H1 (cell line): ENCODE measurements at regions not wholly inside any gene's neighbourhood (a gene's known extent, or its start where the extent isn't known, plus 50 kb on each side); places are given as distances from the start of the nearest gene placed in this dataset.

ENCODE experiments used
- CTCF ChIA-PET: fragments of 300-600 bp; sonication (Branson Sonifier 250); formaldehyde crosslinking; loops from one replicate; lab custom pipeline; 2021; ENCODE audit not compliant: partially characterized antibody; lab: Charles Lee
- POLR2A ChIA-PET: fragments of 300-600 bp; sonication (Branson Sonifier 250); formaldehyde crosslinking; loops from one replicate; lab custom pipeline; 2021; ENCODE audit warnings: inconsistent platforms; ENCODE audit not compliant: partially characterized antibody; lab: Charles Lee
- DNase-seq, 2 experiments: peaks; one replicate each; pipeline versions ENCODE4 v3.0.0 to v3.0.0-alpha.2; 2010 to 2022; ENCODE audit warnings: low spot score in 2 of 2, low read depth in 1 of 2, mixed read lengths in 1 of 2
- FAIRE-seq: peaks from 2 replicates; lab custom pipeline; 2011; peaks lifted over from hg19 to GRCh38; lab: Jason Lieb, UNC
- H2AFZ ChIP-seq: 2 replicates; pipeline ENCODE4 v1.8.1; 2012; ENCODE audit warnings: low read length, inconsistent platforms
- H2AK5ac ChIP-seq: 2 replicates; pipeline ENCODE4 v1.6.1; 2013; ENCODE audit warnings: low read depth, low read length
- H2BK120ac ChIP-seq: replicated peaks from 2 replicates; pipeline ENCODE3; 2013; ENCODE audit warnings: low read depth, low read length, inconsistent platforms
- H2BK12ac ChIP-seq: 2 replicates; pipeline ENCODE4 v1.6.1; 2013; ENCODE audit warnings: low read depth, low read length
- H2BK15ac ChIP-seq: 2 replicates; pipeline ENCODE4 v1.6.1; 2013; ENCODE audit warnings: low read length
- H2BK20ac ChIP-seq: 2 replicates; pipeline ENCODE4 v1.6.1; 2013; ENCODE audit warnings: low read length
- H2BK5ac ChIP-seq: 2 replicates; pipeline ENCODE4 v1.6.1; 2013; ENCODE audit warnings: low read depth, low read length
- H3K14ac ChIP-seq: 2 replicates; pipeline ENCODE4 v1.6.1; 2013; ENCODE audit warnings: inconsistent platforms; ENCODE audit not compliant: insufficient read length
- H3K18ac ChIP-seq: 2 replicates; pipeline ENCODE4 v1.6.1; 2013; ENCODE audit warnings: low read length; ENCODE audit errors: extremely low read depth
- H3K23ac ChIP-seq: 2 replicates; pipeline ENCODE4 v1.6.1; 2013; ENCODE audit warnings: inconsistent platforms; ENCODE audit not compliant: insufficient read length
- H3K23me2 ChIP-seq: 2 replicates; pipeline ENCODE4 v1.6.1; 2013; ENCODE audit warnings: low read depth, low read length
- H3K27ac ChIP-seq: 2 replicates; pipeline ENCODE4 v1.6.1; 2011; ENCODE audit warnings: low read depth, low read length, inconsistent platforms
- H3K27me3 ChIP-seq, 4 experiments: replicated peaks in 1 of 4; 1 replicate in 1 of 4; 2 replicates in 3 of 4; pipeline versions ENCODE4 v1.6.1 to v1.8.1; 2011 to 2013; ENCODE audit warnings: low read length in 3 of 4, mild to moderate bottlenecking in 3 of 4, inconsistent platforms in 2 of 4, mixed read lengths in 2 of 4, moderate library complexity in 1 of 4; ENCODE audit not compliant: control insufficient read depth in 3 of 4, insufficient read depth in 3 of 4; ENCODE audit errors: extremely low read depth in 1 of 4
- H3K36me3 ChIP-seq, 4 experiments: 2 replicates each; pipeline versions ENCODE4 v1.6.1 to v1.8.1; 2011 to 2013; ENCODE audit warnings: mild to moderate bottlenecking in 4 of 4, low read length in 3 of 4, moderate library complexity in 2 of 4, control low read depth in 1 of 4, inconsistent platforms in 1 of 4; ENCODE audit not compliant: insufficient read depth in 4 of 4, control insufficient read depth in 2 of 4
- H3K4ac ChIP-seq: replicated peaks from 2 replicates; pipeline ENCODE3; 2013; ENCODE audit warnings: low read length, low read depth, mixed read lengths, inconsistent platforms; ENCODE audit not compliant: insufficient read length
- H3K4me1 ChIP-seq, 4 experiments: replicated peaks in 1 of 4; 1 replicate in 1 of 4; 2 replicates in 3 of 4; pipeline versions ENCODE4 v1.6.1 to v1.8.1; 2011 to 2013; ENCODE audit warnings: low read length in 3 of 4, inconsistent platforms in 2 of 4, mixed read lengths in 1 of 4; ENCODE audit not compliant: insufficient read depth in 4 of 4, control insufficient read depth in 3 of 4
- H3K4me2 ChIP-seq, 2 experiments: 2 replicates each; pipeline versions ENCODE4 v1.6.1 to v1.8.1; 2011 to 2013; ENCODE audit warnings: low read depth in 2 of 2, low read length in 2 of 2, control low read depth in 1 of 2, inconsistent platforms in 1 of 2, mild to moderate bottlenecking in 1 of 2; ENCODE audit not compliant: insufficient read depth in 1 of 2
- H3K4me3 ChIP-seq, 4 experiments: fragments of 200-600, 300-600 bp in 1 of 4; sonication (generic), shearing (Covaris generic), sonication (Bioruptor Twin) in 1 of 4; 2 replicates each; pipeline versions ENCODE4 v1.5.1 to v1.8.1; 2011 to 2016; ENCODE audit warnings: low read length in 4 of 4, low read depth in 3 of 4, control low read depth in 2 of 4, inconsistent platforms in 2 of 4, mild to moderate bottlenecking in 2 of 4, mixed read lengths in 1 of 4, moderate library complexity in 1 of 4; ENCODE audit not compliant: insufficient read depth in 2 of 4; ENCODE audit errors: extremely low read depth in 1 of 4
- H3K56ac ChIP-seq: replicated peaks from 2 replicates; pipeline ENCODE3; 2013; ENCODE audit warnings: low read depth, mild to moderate bottlenecking, mixed read lengths, low read length, inconsistent platforms; ENCODE audit not compliant: insufficient read length
- H3K79me1 ChIP-seq: 2 replicates; pipeline ENCODE4 v1.6.1; 2013; ENCODE audit warnings: low read depth, low read length, control low read depth
- H3K79me2 ChIP-seq, 2 experiments: 2 replicates each; pipeline versions ENCODE4 v1.6.1 to v1.8.1; 2012 to 2013; ENCODE audit warnings: low read length in 2 of 2, mild to moderate bottlenecking in 2 of 2, inconsistent platforms in 1 of 2; ENCODE audit not compliant: insufficient read depth in 2 of 2, control insufficient read depth in 1 of 2
- H3K9ac ChIP-seq, 4 experiments: replicated peaks in 1 of 4; 1 replicate in 1 of 4; 2 replicates in 3 of 4; pipeline versions ENCODE4 v1.6.1 to v1.8.1; 2011 to 2013; ENCODE audit warnings: low read depth in 3 of 4, low read length in 3 of 4, control low read depth in 2 of 4, mild to moderate bottlenecking in 2 of 4, moderate library complexity in 2 of 4, inconsistent platforms in 1 of 4; ENCODE audit errors: extremely low read depth in 1 of 4
- H3K9me3 ChIP-seq, 2 experiments: 2 replicates each; pipeline versions ENCODE4 v1.6.1 to v1.8.1; 2012 to 2013; ENCODE audit warnings: mild to moderate bottlenecking in 2 of 2, moderate library complexity in 2 of 2, control low read depth in 1 of 2, inconsistent platforms in 1 of 2, low read depth in 1 of 2, low read length in 1 of 2, mixed read lengths in 1 of 2; ENCODE audit not compliant: insufficient read depth in 2 of 2
- H4K20me1 ChIP-seq, 2 experiments: replicated peaks in 1 of 2; 2 replicates each; pipeline versions ENCODE3 to v1.8.1; 2011 to 2013; ENCODE audit warnings: inconsistent platforms in 2 of 2, low read length in 2 of 2, mild to moderate bottlenecking in 1 of 2; ENCODE audit not compliant: insufficient read depth in 2 of 2, control insufficient read depth in 1 of 2
- H4K5ac ChIP-seq: 2 replicates; pipeline ENCODE4 v1.6.1; 2013; ENCODE audit warnings: low read length, low read depth, mixed read lengths, inconsistent platforms; ENCODE audit not compliant: insufficient read length
- H4K8ac ChIP-seq: 2 replicates; pipeline ENCODE4 v1.8.0; 2013; ENCODE audit warnings: mild to moderate bottlenecking, moderate library complexity, low read length, inconsistent platforms; ENCODE audit not compliant: insufficient read depth; ENCODE audit errors: extremely low read depth
- H4K91ac ChIP-seq: replicated peaks from 2 replicates; pipeline ENCODE3; 2013; ENCODE audit warnings: low read length, mixed read lengths, inconsistent platforms; ENCODE audit not compliant: insufficient read length
- FOSL1 ChIP-seq: IDR thresholded peaks from 2 replicates; pipeline ENCODE4 v1.6.1; 2011; ENCODE audit warnings: mild to moderate bottlenecking, low read depth, low read length, moderate library complexity; ENCODE audit not compliant: insufficient read depth
- HDAC2 ChIP-seq, 2 experiments: fragments of 300-600 bp in 1 of 2; sonication (generic) in 1 of 2; IDR thresholded peaks; 2 replicates each; pipeline ENCODE4 v1.6.1; 2011 to 2012; ENCODE audit warnings: low read depth in 2 of 2, low read length in 2 of 2, mild to moderate bottlenecking in 2 of 2, moderate library complexity in 2 of 2, borderline replicate concordance in 1 of 2, inconsistent platforms in 1 of 2
- WGBS, 2 experiments: shearing (Covaris generic) in 1 of 2; methylation state at CpG; one replicate each; pipeline versions ENCODE4 v1.1.6 to v1.1.7; 2013 to 2015; ENCODE audit warnings: low lambda C conversion rate in 2 of 2, mixed read lengths in 2 of 2, inconsistent platforms in 1 of 2, low coverage in 1 of 2, missing lambda C conversion rate in 1 of 2; ENCODE audit not compliant: insufficient replicate concordance in 2 of 2, insufficient coverage in 1 of 2, insufficient read length in 1 of 2; ENCODE audit errors: extremely low coverage in 1 of 2, missing lambda C conversion rate in 1 of 2; 5-methylcytosine and 5-hydroxymethylcytosine counted together

DNA sequence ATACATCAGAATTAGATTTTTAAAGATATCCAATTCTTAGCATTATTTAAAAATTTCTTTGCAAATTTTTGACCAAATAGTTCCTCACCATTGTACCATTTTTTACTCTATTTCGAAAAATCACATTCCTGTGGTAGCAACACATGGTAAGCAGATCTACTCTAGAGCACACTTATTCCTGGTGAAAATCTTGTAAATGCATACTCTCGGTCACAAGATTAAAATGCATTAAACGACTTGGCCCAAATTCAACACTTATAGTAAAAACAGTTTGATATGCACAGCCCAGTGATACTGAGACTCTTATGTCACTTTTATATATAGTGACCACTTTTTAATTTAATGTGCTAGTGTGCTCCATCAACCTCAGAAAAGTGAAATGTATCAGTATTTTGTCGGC is 208.8 kb upstream of the TARS1 start:
- Histone ChIP-seq H3K23me2 (no peaks in the 10 kb centered on the region), H3K36me3 (no peaks in the 10 kb centered on the region), H3K9me3 (no peaks in the 10 kb centered on the region), H3K4me3 (no peak overlapping the region), H2BK15ac (no peak overlapping the region), H3K4me1 (no peaks in the 10 kb centered on the region; a peak in 2 of 7 replicates), H3K79me1 (no peaks in the 10 kb centered on the region), H3K4ac (no peak overlapping the region)
- TF ChIP-seq HDAC2 (IDR thresholded peaks at IDR 0.05; ENCODE audit: borderline replicate concordance in 1 of 2, low read depth in 2 of 2, low read length in 2 of 2) = no peak
- TF ChIP-seq FOSL1 = no peak
- TF ChIP-seq, all 59 proteins: peak for 0
- CTCF ChIA-PET = no interaction called here
- no peak overlapping the region for H3K14ac ChIP-seq
- no peak overlapping the region for H3K27ac ChIP-seq
- no peaks in the 10 kb centered on the region for H3K79me2 ChIP-seq
- H4K91ac ChIP-seq = no peak overlapping the region
- no peak overlapping the region for H2AK5ac ChIP-seq
- no peak overlapping the region for H3K23ac ChIP-seq
- WGBS, 2 experiments = 87% methylated on average over 4 of the region's 4 CpGs; no CpG with 5 or more reads in 1 of the 2 experiments
- H2BK120ac ChIP-seq = no peak overlapping the region
- no peak overlapping the region for H4K5ac ChIP-seq
- H3K4me2 ChIP-seq = no peak overlapping the region
- no peak overlapping the region for H3K56ac ChIP-seq
- no peak overlapping the region for H2BK12ac ChIP-seq
- H2BK20ac ChIP-seq = no peak overlapping the region
- no peaks in the 10 kb centered on the region for H3K27me3 ChIP-seq
- H2BK5ac ChIP-seq = no peak overlapping the region
- POLR2A ChIA-PET = no interaction called here
- no peak for DNase-seq
- H3K9ac ChIP-seq = no peak overlapping the region
- no peaks in the 10 kb centered on the region for H4K20me1 ChIP-seq
- no peak overlapping the region for H4K8ac ChIP-seq
- FAIRE-seq = no peak
- H3K18ac ChIP-seq = no peak overlapping the region
- H2AFZ ChIP-seq = no peak overlapping the region
